CD14-positive monocyte (primary cell): ENCODE measurements at regions not wholly inside any gene's neighbourhood (a gene's known extent, or its start where the extent isn't known, plus 50 kb on each side); places are given as distances from the start of the nearest gene placed in this dataset.

ENCODE experiments used
- DNase-seq, 3 donors: peaks; one replicate each; pipeline ENCODE4 v3.0.0-alpha.2; 2011 to 2022
- H2AFZ ChIP-seq: 2 replicates; pipeline ENCODE4 v1.6.0; 2012; ENCODE audit warnings: mild to moderate bottlenecking, low read depth, low read length, inconsistent platforms; ENCODE audit not compliant: insufficient read depth, poor library complexity, severe bottlenecking
- H3K27ac ChIP-seq, 2 donors: 1 replicate in 1 of 2; 2 replicates in 1 of 2; pipeline ENCODE4 v1.5.1; 2012 to 2013; ENCODE audit warnings: low read length in 2 of 2, control low read depth in 1 of 2, inconsistent platforms in 1 of 2, low read depth in 1 of 2, mild to moderate bottlenecking in 1 of 2
- H3K27me3 ChIP-seq, 2 donors: one replicate each; pipeline versions ENCODE4 v1.6.0 to v1.6.1; 2011 to 2013; ENCODE audit warnings: low read length in 2 of 2; ENCODE audit not compliant: control insufficient read depth in 2 of 2, insufficient read depth in 2 of 2
- H3K36me3 ChIP-seq, 2 donors: replicated peaks in 1 of 2; 1 replicate in 1 of 2; 2 replicates in 1 of 2; pipeline versions ENCODE4 v1.5.1 to v1.6.1; 2012 to 2013; ENCODE audit warnings: low read length in 2 of 2, control low read depth in 1 of 2, inconsistent platforms in 1 of 2, mild to moderate bottlenecking in 1 of 2; ENCODE audit not compliant: insufficient read depth in 2 of 2, control insufficient read depth in 1 of 2
- H3K4me1 ChIP-seq, 2 donors: 1 replicate in 1 of 2; 2 replicates in 1 of 2; pipeline versions ENCODE4 v1.5.1 to v1.6.1; 2012 to 2013; ENCODE audit warnings: low read length in 2 of 2, control low read depth in 1 of 2, inconsistent platforms in 1 of 2, mild to moderate bottlenecking in 1 of 2, moderate library complexity in 1 of 2; ENCODE audit not compliant: insufficient read depth in 2 of 2, control insufficient read depth in 1 of 2
- H3K4me2 ChIP-seq: replicated peaks from 2 replicates; pipeline ENCODE3; 2012; ENCODE audit warnings: low read length, moderate library complexity, mild to moderate bottlenecking; ENCODE audit not compliant: poor library complexity, severe bottlenecking; ENCODE audit errors: extremely low read depth
- H3K4me3 ChIP-seq, 3 experiments: fragments of 200-600 bp in 1 of 3; sonication (generic) in 1 of 3; replicated peaks in 1 of 3; 1 replicate in 2 of 3; 2 replicates in 1 of 3; pipeline ENCODE4 v1.5.1; 2011 to 2013; ENCODE audit warnings: low read length in 3 of 3, mild to moderate bottlenecking in 3 of 3, control low read depth in 2 of 3, low read depth in 2 of 3, inconsistent platforms in 1 of 3, moderate library complexity in 1 of 3
- H3K79me2 ChIP-seq: 2 replicates; pipeline ENCODE4 v1.6.0; 2012; ENCODE audit warnings: mild to moderate bottlenecking, control low read depth, inconsistent platforms, low read length, moderate library complexity; ENCODE audit not compliant: insufficient read depth
- H3K9ac ChIP-seq: 2 replicates; pipeline ENCODE4 v1.6.0; 2017; ENCODE audit warnings: low read length, mild to moderate bottlenecking; ENCODE audit not compliant: insufficient read depth, poor library complexity, severe bottlenecking
- H3K9me3 ChIP-seq, 2 donors: replicated peaks in 1 of 2; 1 replicate in 1 of 2; 2 replicates in 1 of 2; pipeline versions ENCODE4 v1.5.1 to v1.6.1; 2012 to 2013; ENCODE audit warnings: low read length in 2 of 2, control low read depth in 1 of 2; ENCODE audit not compliant: control insufficient read depth in 1 of 2, insufficient read depth in 1 of 2
- H4K20me1 ChIP-seq: 2 replicates; pipeline ENCODE4 v1.6.0; 2012; ENCODE audit warnings: mild to moderate bottlenecking, low read length, control low read depth, moderate library complexity; ENCODE audit not compliant: insufficient read depth
- H3K27ac Mint-ChIP-seq, 7 donors: one replicate each; pipeline ENCODE4 v1.8.0; 2020; ENCODE audit warnings: mild to moderate bottlenecking in 7 of 7, mixed read lengths in 7 of 7, moderate library complexity in 6 of 7, inconsistent platforms in 2 of 7
- H3K27me3 Mint-ChIP-seq, 3 donors: one replicate each; pipeline ENCODE4 v1.8.0; 2021 to 2022; ENCODE audit warnings: low read depth in 3 of 3, mild to moderate bottlenecking in 3 of 3, mixed read lengths in 3 of 3, moderate library complexity in 3 of 3, inconsistent platforms in 1 of 3
- H3K36me3 Mint-ChIP-seq, 2 donors: one replicate each; pipeline ENCODE4 v1.8.0; 2020; ENCODE audit warnings: mixed read lengths in 2 of 2, inconsistent platforms in 1 of 2, mild to moderate bottlenecking in 1 of 2
- H3K4me1 Mint-ChIP-seq: one replicate; pipeline ENCODE4 v1.8.0; 2020; ENCODE audit warnings: mild to moderate bottlenecking, mixed read lengths
- H3K4me3 Mint-ChIP-seq, 2 donors: one replicate each; pipeline ENCODE4 v1.8.0; 2020; ENCODE audit warnings: mild to moderate bottlenecking in 2 of 2, mixed read lengths in 2 of 2, moderate library complexity in 1 of 2
- H3K9me3 Mint-ChIP-seq, 7 donors: one replicate each; pipeline ENCODE4 v1.8.0; 2020 to 2022; ENCODE audit warnings: mixed read lengths in 7 of 7, mild to moderate bottlenecking in 6 of 7, moderate library complexity in 6 of 7, inconsistent platforms in 2 of 7
- CTCF ChIP-seq: fragments of 200-600 bp; IDR thresholded peaks from one replicate; pipeline ENCODE4 v1.8.0; 2022; ENCODE audit warnings: antibody characterized with exemption, mild to moderate bottlenecking
- WGBS: methylation state at CpG from one replicate; pipeline ENCODE4 v1.1.5; 2013; ENCODE audit warnings: missing lambda C conversion rate; ENCODE audit not compliant: insufficient coverage; 5-methylcytosine and 5-hydroxymethylcytosine counted together
- intact Hi-C, 2 donors: fragments of 100-400 bp; cut with micrococcal nuclease; formaldehyde crosslinking; loops; one replicate each; pipeline versions ENCODE4 v1.15.0 to v1.15.1; 2023

GRCh38 chr7:47677664-47678063 is 95.8 kb upstream of the TNS3 start:
- Histone ChIP-seq H3K9me3 (peaks cover 0 to 9% of the 10 kb centered on the region in 2 donors), H3K4me3 (peak overlapping the region in 1 of 3 experiments; percentile 3), H3K79me2 (no peaks in the 10 kb centered on the region), H3K9ac (no peak overlapping the region), H3K4me2 (peak overlapping the region; percentile 33), H3K4me1 (peaks cover 17 to 19% of the 10 kb centered on the region in 2 donors), H3K27ac (peak overlapping the region; percentile 73 to 75), H3K27me3 (no peaks in the 10 kb centered on the region), H2AFZ (peak overlapping the region; percentile 33), H3K36me3 (no peaks in the 10 kb centered on the region), H4K20me1 (no peaks in the 10 kb centered on the region)
- peak; percentile 33 to 39 (median 38) for DNase-seq
- peak overlapping the region; percentile 47 to 91 (median 83) for H3K27ac Mint-ChIP-seq
- H3K4me1 Mint-ChIP-seq, result peaks cover 17% of the 10 kb centered on the region
- intact Hi-C loops, result no loop called here
- no peaks in the 10 kb centered on the region for H3K36me3 Mint-ChIP-seq
- H3K9me3 Mint-ChIP-seq, result peaks cover 0 to 11% (median 8%) of the 10 kb centered on the region in 7 donors
- TF ChIP-seq CTCF, result no peak
- no CpG with 5 or more reads among the region's 1 CpG for WGBS
- peak overlapping the region in 1 of 2 donors; percentile 37 for H3K4me3 Mint-ChIP-seq
- peaks cover 0 to 1% (median 0%) of the 10 kb centered on the region in 3 donors for H3K27me3 Mint-ChIP-seq

GRCh38 chr7:47677093-47677492 is 95.2 kb upstream of the TNS3 start:
- no peaks in the 10 kb centered on the region for H3K36me3 ChIP-seq
- peaks cover 0 to 9% of the 10 kb centered on the region in 2 donors for H3K9me3 ChIP-seq
- H3K79me2 ChIP-seq, result no peaks in the 10 kb centered on the region
- H4K20me1 ChIP-seq, result no peaks in the 10 kb centered on the region
- H3K4me1 ChIP-seq, result peaks cover 17 to 19% of the 10 kb centered on the region in 2 donors
- H3K4me3 ChIP-seq, result peak overlapping the region in 1 of 3 experiments; percentile 3
- intact Hi-C loops, result no loop called here
- TF ChIP-seq CTCF, result no peak
- WGBS, result 100% methylated on average over 1 of the region's 2 CpGs
- no peaks in the 10 kb centered on the region for H3K27me3 Mint-ChIP-seq
- DNase-seq, result no peak
- peak overlapping the region in 1 of 2 donors; percentile 75 for H3K27ac ChIP-seq
- H3K36me3 Mint-ChIP-seq, result no peaks in the 10 kb centered on the region
- H3K27me3 ChIP-seq, result no peaks in the 10 kb centered on the region
- no peak overlapping the region for H3K9ac ChIP-seq
- peaks cover 20% of the 10 kb centered on the region for H3K4me1 Mint-ChIP-seq
- H3K9me3 Mint-ChIP-seq, result peaks cover 0 to 11% (median 8%) of the 10 kb centered on the region in 7 donors
- peak overlapping the region; percentile 33 for H3K4me2 ChIP-seq
- peak overlapping the region; percentile 47 to 91 (median 82) for H3K27ac Mint-ChIP-seq
- H3K4me3 Mint-ChIP-seq, result no peak overlapping the region
- peak overlapping the region; percentile 33 for H2AFZ ChIP-seq
